Fibroblast of pulmonary artery (primary cell): ENCODE measurements at regions not wholly inside any gene's neighbourhood (a gene's known extent, or its start where the extent isn't known, plus 50 kb on each side); places are given as distances from the start of the nearest gene placed in this dataset.

Experiments used
- DNase-seq: peaks from one replicate; pipeline ENCODE4 v3.0.0-alpha.2; 2010; ENCODE audit warnings: low read depth
- H3K4me3 ChIP-seq: replicated peaks from 2 replicates; pipeline ENCODE4 v1.5.1; 2011; ENCODE audit warnings: low read depth, mild to moderate bottlenecking, control low read depth, low read length, moderate library complexity
- TF ChIP-seq, protein P1 (sequence below): IDR thresholded peaks from 2 replicates; pipeline ENCODE4 v1.5.1; 2011; ENCODE audit warnings: mild to moderate bottlenecking, control low read depth, low read length, inconsistent platforms; ENCODE audit errors: missing control alignments

DNA sequence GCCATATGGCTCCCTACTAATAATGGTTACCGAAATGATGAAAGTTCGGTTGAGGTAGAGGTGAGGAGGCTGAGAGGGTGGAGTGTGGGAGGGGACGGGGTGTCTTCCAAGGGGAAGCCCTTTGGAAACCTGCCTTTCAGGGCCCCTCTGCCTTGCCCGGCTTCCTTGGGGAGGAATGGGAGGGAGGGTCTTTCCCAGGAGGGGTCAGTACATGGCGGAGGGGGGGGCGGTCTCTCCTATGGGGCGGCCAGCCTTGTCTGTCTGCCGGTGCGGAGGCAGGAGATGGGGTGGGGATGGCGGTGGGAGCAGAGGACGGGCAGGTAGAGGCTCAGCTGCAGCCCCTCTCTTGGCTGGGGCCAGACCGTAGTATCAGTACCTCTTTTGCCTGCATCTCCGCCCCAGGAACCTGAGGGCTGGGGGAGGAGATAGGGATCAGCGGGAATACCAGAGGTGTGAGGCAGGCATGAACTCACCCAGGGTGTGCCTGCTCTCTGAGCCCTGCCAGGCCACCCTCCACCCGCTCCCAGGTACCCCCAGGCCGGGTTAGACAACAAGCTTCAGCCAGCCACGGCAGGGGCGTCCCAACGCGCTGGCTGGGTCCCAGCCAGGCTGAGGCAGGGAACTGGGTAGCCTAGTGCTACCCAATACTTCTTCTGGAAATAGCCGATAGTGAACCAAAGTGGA, 79.4 kb upstream of the POU3F1 start:
- TF ChIP-seq, protein P1, sequence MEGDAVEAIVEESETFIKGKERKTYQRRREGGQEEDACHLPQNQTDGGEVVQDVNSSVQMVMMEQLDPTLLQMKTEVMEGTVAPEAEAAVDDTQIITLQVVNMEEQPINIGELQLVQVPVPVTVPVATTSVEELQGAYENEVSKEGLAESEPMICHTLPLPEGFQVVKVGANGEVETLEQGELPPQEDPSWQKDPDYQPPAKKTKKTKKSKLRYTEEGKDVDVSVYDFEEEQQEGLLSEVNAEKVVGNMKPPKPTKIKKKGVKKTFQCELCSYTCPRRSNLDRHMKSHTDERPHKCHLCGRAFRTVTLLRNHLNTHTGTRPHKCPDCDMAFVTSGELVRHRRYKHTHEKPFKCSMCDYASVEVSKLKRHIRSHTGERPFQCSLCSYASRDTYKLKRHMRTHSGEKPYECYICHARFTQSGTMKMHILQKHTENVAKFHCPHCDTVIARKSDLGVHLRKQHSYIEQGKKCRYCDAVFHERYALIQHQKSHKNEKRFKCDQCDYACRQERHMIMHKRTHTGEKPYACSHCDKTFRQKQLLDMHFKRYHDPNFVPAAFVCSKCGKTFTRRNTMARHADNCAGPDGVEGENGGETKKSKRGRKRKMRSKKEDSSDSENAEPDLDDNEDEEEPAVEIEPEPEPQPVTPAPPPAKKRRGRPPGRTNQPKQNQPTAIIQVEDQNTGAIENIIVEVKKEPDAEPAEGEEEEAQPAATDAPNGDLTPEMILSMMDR, result no peak
- H3K4me3 ChIP-seq, result no peak overlapping the region
- no peak for DNase-seq

DNA sequence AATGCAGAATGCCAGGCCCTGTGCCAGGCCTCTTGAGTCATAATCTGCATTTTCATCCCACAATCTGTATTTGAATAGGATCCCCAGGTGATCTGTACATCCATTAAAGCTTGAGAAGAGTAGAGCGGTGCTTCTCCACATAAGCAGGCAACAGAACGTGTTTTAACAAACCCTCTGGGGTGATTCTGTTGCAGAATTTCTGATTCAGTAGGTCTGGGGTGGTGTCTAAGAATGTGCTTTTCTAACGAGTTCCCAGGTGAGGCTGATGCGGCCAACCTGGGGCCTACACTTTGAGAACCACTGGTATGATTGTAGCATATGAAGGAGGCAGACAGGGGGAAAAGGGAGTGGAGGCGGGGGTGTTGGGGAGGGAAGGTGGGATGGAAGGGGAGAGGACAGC, 78.4 kb upstream of the POU3F1 start:
- H3K4me3 ChIP-seq, result no peak overlapping the region
- TF ChIP-seq, protein P1, result no peak
- no peak for DNase-seq

- no peak overlapping the region for H3K4me3 ChIP-seq
- DNase-seq, result no peak
Observed at GRCh38 chr1:38123356-38124135, 77.0 kb upstream of the POU3F1 start.

GRCh38 chr1:38121231-38121680, 74.7 kb upstream of the POU3F1 start:
- TF ChIP-seq, protein P1, result no peak
- H3K4me3 ChIP-seq, result no peak overlapping the region
- no peak for DNase-seq

More at GRCh38 chr1:38123356-38124135, 77.0 kb upstream of the POU3F1 start:
- TF ChIP-seq, protein P1, result no peak

DNA sequence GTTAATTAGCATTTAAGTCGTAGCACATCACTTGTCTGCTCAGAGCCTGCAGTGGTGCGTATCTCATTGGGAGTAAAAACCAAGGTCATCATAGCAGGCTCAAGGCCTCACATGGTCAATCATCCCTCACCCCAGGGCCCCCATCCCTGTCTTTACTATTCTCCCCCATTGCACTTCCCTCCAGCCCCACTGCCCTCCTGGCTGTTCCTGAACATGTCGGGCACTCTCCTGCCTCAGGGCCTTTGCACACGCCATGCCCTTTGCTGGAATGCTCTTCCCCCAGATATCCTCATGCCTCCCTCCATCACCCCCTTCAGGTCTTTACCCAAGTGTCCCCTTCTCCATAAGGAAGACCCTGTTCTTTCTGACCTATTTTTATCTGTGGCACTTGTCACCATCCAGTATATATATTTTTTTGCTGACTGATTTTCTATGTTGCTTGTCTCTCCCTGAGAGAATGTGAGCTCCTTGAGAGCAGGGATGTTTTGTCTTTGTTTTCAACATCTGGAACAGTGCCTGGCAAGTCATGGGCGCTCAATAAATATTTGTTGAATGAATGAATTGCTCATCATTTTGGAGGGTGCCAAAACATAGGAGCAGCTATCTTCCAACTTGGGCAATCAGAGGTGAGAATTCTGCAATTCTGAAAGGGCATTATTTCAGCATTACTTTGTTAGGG, 74.1 kb upstream of the POU3F1 start:
- no peak overlapping the region for H3K4me3 ChIP-seq
- TF ChIP-seq, protein P1, result no peak
- no peak for DNase-seq

DNA sequence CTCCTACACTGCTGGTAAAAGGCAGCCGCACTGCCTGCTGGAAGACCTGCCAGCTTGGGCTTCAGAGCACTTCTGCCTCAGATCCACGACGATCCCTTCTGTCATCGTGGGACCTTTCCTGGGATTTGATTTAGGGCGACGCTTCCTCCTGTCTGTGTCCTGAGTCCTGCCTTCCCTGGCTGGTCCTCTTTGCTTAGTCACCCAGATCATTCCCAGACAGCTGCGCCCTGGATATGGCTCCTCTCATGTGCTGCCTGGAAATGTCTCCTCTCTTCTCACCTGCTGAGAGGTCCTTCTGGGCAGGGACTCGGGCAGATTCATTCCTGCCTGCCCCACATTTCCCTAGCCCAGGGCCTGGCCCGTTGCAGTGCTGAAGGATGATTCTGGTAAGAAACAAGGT, 72.4 kb upstream of the POU3F1 start:
- DNase-seq, result no peak
- TF ChIP-seq, protein P1, result no peak
- no peak overlapping the region for H3K4me3 ChIP-seq
